Heart left ventricle (tissue), 16 donors: ENCODE measurements at regions not wholly inside any gene's neighbourhood (a gene's known extent, or its start where the extent isn't known, plus 50 kb on each side); places are given as distances from the start of the nearest gene placed in this dataset.
"Not testable (repeated sequence)": the region's sequence is repeated elsewhere in the genome, so short reads cannot be mapped to it uniquely, and the experiment has no call there.

Experiments used
- ATAC-seq, 4 donors: fragments of 200-7000 bp; cut with Tn5 transposase; one replicate each; pipeline ENCODE4 v1.9.1; 2020 to 2022; ENCODE audit warnings: moderate library complexity in 4 of 4, mild to moderate bottlenecking in 3 of 4, moderate number of reproducible peaks in 1 of 4
- DNase-seq, 5 donors: peaks; one replicate each; pipeline ENCODE4 v3.0.0-alpha.2; 2020
- H3K27ac ChIP-seq, 12 donors: fragments of 200-600 bp; sonication (generic) in 4 of 12; one replicate each; pipeline versions ENCODE4 v1.5.0 to v1.8.0; 2016 to 2022; ENCODE audit warnings: mild to moderate bottlenecking in 2 of 12
- H3K27me3 ChIP-seq, 9 donors: fragments of 200-600 bp; sonication (generic) in 2 of 9; one replicate each; pipeline versions ENCODE4 v1.5.1 to v1.8.0; 2016 to 2022; ENCODE audit warnings: mild to moderate bottlenecking in 3 of 9
- H3K36me3 ChIP-seq, 9 donors: fragments of 200-600 bp; sonication (generic) in 2 of 9; one replicate each; pipeline versions ENCODE4 v1.5.0 to v1.8.0; 2018 to 2022; ENCODE audit warnings: mild to moderate bottlenecking in 2 of 9
- H3K4me1 ChIP-seq, 12 donors: fragments of 200-600 bp; sonication (generic) in 4 of 12; one replicate each; pipeline versions ENCODE4 v1.5.0 to v1.8.0; 2016 to 2022; ENCODE audit warnings: mild to moderate bottlenecking in 3 of 12
- H3K4me3 ChIP-seq, 12 donors: fragments of 200-600 bp; sonication (generic) in 4 of 12; one replicate each; pipeline versions ENCODE4 v1.5.0 to v1.8.0; 2017 to 2022; ENCODE audit warnings: mild to moderate bottlenecking in 9 of 12, moderate library complexity in 4 of 12
- H3K9me3 ChIP-seq, 12 donors: fragments of 200-600 bp; sonication (generic) in 4 of 12; one replicate each; pipeline versions ENCODE4 v1.5.0 to v1.8.0; 2016 to 2022; ENCODE audit warnings: mild to moderate bottlenecking in 1 of 12
- CTCF ChIP-seq, 12 donors: fragments of 200-600 bp; sonication (generic) in 4 of 12; IDR thresholded peaks; one replicate each; pipeline versions ENCODE4 v1.5.0 to v1.8.0; 2018 to 2022; ENCODE audit warnings: antibody characterized with exemption in 12 of 12, mild to moderate bottlenecking in 5 of 12
- POLR2A ChIP-seq, 2 donors: fragments of 450-650 bp; IDR thresholded peaks; one replicate each; pipeline ENCODE4 v1.6.1; 2017; ENCODE audit warnings: antibody characterized with exemption in 2 of 2, mild to moderate bottlenecking in 2 of 2, moderate library complexity in 2 of 2
- WGBS, 4 donors: extraction: QIAGEN DNeasy Blood & Tissue Kit in 2 of 4; methylation state at CpG; one replicate each; pipeline versions ENCODE4 v1.1.5 to v1.1.7; 2013 to 2018; 5-methylcytosine and 5-hydroxymethylcytosine counted together
- intact Hi-C, 10 donors: fragments of 100-400 bp; cut with DNase I; formaldehyde crosslinking; loops; one replicate each; pipeline versions ENCODE4 v1.11.1 to v1.14.2; 2022
- donor health status: ischemic (EF 13 %, LVEDD 7.1; RV severe dilation, severe dysfunction).
- donor health status: healthy with polysubstance abuse.
- donor health status: DM: no; HTN: yes; CAD: no.
- donor health status: DM: no; HTN: no; CAD: no.
- donor health status: ischemic (EF 25% LVEDD 6.9; RV normal size, moderate dysfunction).
- donor health status: ischemic (EF 25% LVEDD 5.7; RV mildly dilated, moderate dysfunction).
- donor health status: healthy.
- donor health status: DM: yes; HTN: yes; CAD: no.
- donor health status: ischemic (EF 35%, LVEDD 5.7; RV mildly dilated, moderate dysfunction).
- donor health status: nonischemic (EF 11% LVEDD 7.7; RV severe dilation, severe dysfunction).
- donor health status: DM: yes; HTN: yes; CAD: no.
- donor health status: PGD.
- donor health status: ischemic (EF 29% LVEDD 5.4; RV normal size, mild dysfunction).
- donor health status: nonischemic (EF 23%, LVEDD 6.1; RV moderate dilation, normal function).

- Histone ChIP-seq H3K27ac (no peak overlapping the region), H3K36me3 (no peaks in the 10 kb centered on the region), H3K9me3 (no peaks in the 10 kb centered on the region), H3K27me3 (peaks cover 0 to 7% (median 0%) of the 10 kb centered on the region in 9 donors), H3K4me3 (no peak overlapping the region), H3K4me1 (no peaks in the 10 kb centered on the region)
- TF ChIP-seq CTCF (IDR thresholded peaks at IDR 0.05): no peak
- no peak for DNase-seq
- WGBS, 4 donors: 91 to 95% (median 92%) methylated on average over 2 of the region's 2 CpGs
- no peak for ATAC-seq
- intact Hi-C loops: no loop called here
Measured at GRCh38 chr3:135426508-135426907, 539.0 kb upstream of the PPP2R3A start.

DNA sequence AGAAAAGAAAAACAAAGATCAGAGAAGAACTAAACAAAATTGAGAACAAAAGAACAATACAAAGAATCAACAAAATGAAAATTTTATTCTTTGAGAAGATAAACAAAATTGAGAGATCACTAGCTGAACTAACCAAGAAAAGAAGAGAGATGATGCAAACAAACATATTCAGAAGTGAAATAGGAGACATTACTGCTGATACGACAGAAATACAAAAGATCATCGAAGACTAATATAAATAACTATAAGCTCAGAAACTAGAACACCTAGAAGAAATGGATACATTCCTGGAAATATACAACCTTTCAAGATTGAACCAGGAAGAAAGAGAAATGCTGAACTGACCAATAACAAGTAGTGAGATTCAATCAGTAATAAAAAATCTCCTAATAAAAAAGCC lies 533.1 kb upstream of the PPP2R3A start:
- intact Hi-C loops: no loop called here
- Histone ChIP-seq H3K27me3 (peaks cover 0 to 7% (median 0%) of the 10 kb centered on the region in 9 donors), H3K27ac (no peak overlapping the region), H3K36me3 (no peaks in the 10 kb centered on the region), H3K4me3 (no peak overlapping the region), H3K9me3 (peaks cover 0 to 3% (median 0%) of the 10 kb centered on the region in 12 donors), H3K4me1 (no peaks in the 10 kb centered on the region)
- no peak for ATAC-seq
- TF ChIP-seq POLR2A (IDR thresholded peaks at IDR 0.05) (no peak), CTCF (IDR thresholded peaks at IDR 0.05) (no peak)
- no peak for DNase-seq
- WGBS, 4 donors: 87 to 91% (median 88%) methylated on average over 2 of the region's 2 CpGs

DNA sequence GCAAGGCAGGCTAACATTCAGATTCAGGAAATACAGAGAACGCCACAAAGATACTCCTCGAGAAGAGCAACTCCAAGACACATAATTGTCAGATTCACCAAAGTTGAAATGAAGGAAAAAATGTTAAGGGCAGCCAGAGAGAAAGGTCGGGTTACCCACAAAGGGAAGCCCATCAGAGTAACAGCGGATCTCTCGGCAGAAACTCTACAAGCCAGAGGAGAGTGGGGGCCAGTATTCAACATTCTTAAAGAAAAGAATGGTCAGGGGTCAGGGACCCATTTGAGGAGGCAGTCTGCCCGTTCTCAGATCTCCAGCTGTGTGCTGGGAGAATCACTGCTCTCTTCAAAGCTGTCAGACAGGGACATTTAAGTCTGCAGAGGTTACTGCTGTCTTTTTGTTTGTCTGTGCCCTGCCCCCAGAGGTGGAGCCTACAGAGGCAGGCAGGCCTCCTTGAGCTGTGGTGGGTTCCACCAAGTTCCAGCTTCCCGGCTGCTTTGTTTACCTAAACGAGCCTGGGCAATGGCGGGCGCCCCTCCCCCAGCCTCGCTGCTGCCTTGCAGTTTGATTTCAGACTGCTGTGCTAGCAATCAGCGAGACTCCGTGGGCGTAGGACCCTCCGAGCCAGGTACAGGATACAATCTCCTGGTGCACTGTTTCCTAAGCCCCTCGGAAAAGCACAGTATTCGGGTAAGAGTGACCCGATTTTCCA lies 526.5 kb upstream of the PPP2R3A start:
- H3K27me3 ChIP-seq, intact Hi-C loops, H3K9me3 ChIP-seq, H3K4me1 ChIP-seq, DNase-seq, ATAC-seq, H3K27ac ChIP-seq, H3K36me3 ChIP-seq: not testable (repeated sequence)
- peak overlapping the region in 1 of 12 donors; percentile 31 for H3K4me3 ChIP-seq
- WGBS, 4 donors: 68 to 82% (median 73%) methylated on average over 13 to 16 of the region's 18 CpGs

GRCh38 chr3:135439632-135440031 lies 525.9 kb upstream of the PPP2R3A start:
- not testable (repeated sequence) for ATAC-seq
- WGBS, 4 donors: 71 to 85% (median 79%) methylated on average over 4 to 7 of the region's 7 CpGs

DNA sequence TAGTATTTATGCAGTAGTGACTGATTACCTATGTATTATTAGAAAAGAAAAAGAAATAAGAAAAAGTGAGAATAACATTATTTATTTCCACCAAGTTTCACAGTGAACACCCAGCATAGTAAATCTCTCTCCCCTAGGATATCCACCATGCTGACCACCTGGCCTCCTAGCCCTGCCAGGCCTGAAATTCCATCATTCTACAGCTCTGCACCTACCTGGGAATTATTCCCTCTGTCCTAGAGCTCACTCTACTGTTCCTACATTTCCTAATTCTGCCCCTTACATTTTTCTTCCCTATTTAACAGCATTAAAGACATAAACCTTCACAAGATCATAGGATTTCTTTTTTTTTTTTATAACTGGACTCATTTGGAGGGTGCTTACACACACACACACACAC lies 525.3 kb upstream of the PPP2R3A start:
- TF ChIP-seq POLR2A (IDR thresholded peaks at IDR 0.05) (no peak), CTCF (IDR thresholded peaks at IDR 0.05) (no peak)
- DNase-seq: no peak
- H3K4me1 ChIP-seq: no peaks in the 10 kb centered on the region
- H3K27ac ChIP-seq: no peak overlapping the region
- H3K9me3 ChIP-seq: peaks cover 0 to 3% (median 0%) of the 10 kb centered on the region in 12 donors
- intact Hi-C loops: no loop called here
- ATAC-seq: no peak
- H3K4me3 ChIP-seq: no peak overlapping the region
- no peaks in the 10 kb centered on the region for H3K27me3 ChIP-seq
- H3K36me3 ChIP-seq: no peaks in the 10 kb centered on the region

More at GRCh38 chr3:135439632-135440031, 525.9 kb upstream of the PPP2R3A start:
- H3K4me1 ChIP-seq, H3K9me3 ChIP-seq, H3K27ac ChIP-seq, H3K36me3 ChIP-seq, H3K27me3 ChIP-seq, DNase-seq, intact Hi-C loops: not testable (repeated sequence)
- H3K4me3 ChIP-seq: peak overlapping the region in 1 of 12 donors; percentile 31
